ENCODE measurements at regions not wholly inside any gene's neighbourhood (a gene's known extent, or its start where the extent isn't known, plus 50 kb on each side); places are given as distances from the start of the nearest gene placed in this dataset.

DNA sequence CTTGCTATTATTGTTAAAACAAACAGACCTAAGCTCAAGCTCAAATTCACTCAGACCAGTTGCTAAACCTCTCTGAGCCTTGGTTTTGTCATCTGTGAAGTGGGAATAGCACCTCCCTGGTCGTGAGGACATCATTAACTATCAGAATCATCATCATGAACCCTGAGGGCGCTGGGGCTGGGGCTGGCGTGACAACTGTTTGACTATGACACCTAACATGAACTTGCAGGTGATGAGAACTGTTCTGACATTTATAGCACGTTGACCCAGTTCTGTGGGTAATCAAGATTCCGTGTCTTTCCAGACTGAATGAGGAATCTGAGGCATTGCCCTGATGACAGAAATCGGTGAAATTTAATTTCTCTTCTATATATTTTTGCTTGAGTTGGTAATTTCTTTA, 71.3 kb upstream of the CDH5 start:
- H3K36me3 ChIP-seq (replicated peaks in 1 of 2; ENCODE audit: control extremely low read depth in 1 of 2, control insufficient read depth in 1 of 2, extremely low read depth in 1 of 2, insufficient read depth in 2 of 2, low read length in 1 of 2), result no peaks in the 10 kb centered on the region
- TF ChIP-seq CTCF (IDR thresholded peaks at IDR 0.05), result no peak
- TF ChIP-seq EZH2 (IDR thresholded peaks at IDR 0.05; ENCODE audit: borderline replicate concordance, insufficient read depth, low read depth, low read length, poor library complexity, severe bottlenecking), result no peak
- intact Hi-C loops (cut with micrococcal nuclease), result no loop called here
- no peak overlapping the region for H3K9ac ChIP-seq (ENCODE audit: low read length)
- ChIA-PET POLR2A (no interaction called here), CTCF (no interaction called here)
- H3K4me1 Mint-ChIP-seq, result no peaks in the 10 kb centered on the region
- no peak overlapping the region for H3K27ac Mint-ChIP-seq
- H3K27ac ChIP-seq (ENCODE audit: low read length in 2 of 2), result no peak overlapping the region
- H2AFZ ChIP-seq (ENCODE audit: insufficient read depth, low read depth, low read length, poor library complexity, severe bottlenecking), result no peak overlapping the region
- H3K27me3 ChIP-seq (replicated peaks in 1 of 4; ENCODE audit: control extremely low read depth in 1 of 4, control insufficient read depth in 3 of 4, insufficient read depth in 4 of 4, low read length in 3 of 4), result peaks cover 0 to 5% (median 0%) of the 10 kb centered on the region in 4 experiments
- no peak overlapping the region for H3K4me2 ChIP-seq (replicated peaks; ENCODE audit: low read depth, low read length, poor library complexity, severe bottlenecking)
- 87% methylated on average over 3 of the region's 6 CpGs for WGBS (ENCODE audit: insufficient coverage)
- no peak for DNase-seq
- H3K4me3 Mint-ChIP-seq, result no peak overlapping the region
- no peaks in the 10 kb centered on the region for H3K79me2 ChIP-seq (ENCODE audit: control insufficient read depth, insufficient read depth, low read length)
- no peaks in the 10 kb centered on the region for H3K9me3 Mint-ChIP-seq (ENCODE audit: insufficient read depth)
- no peak overlapping the region for H3K4me3 ChIP-seq (ENCODE audit: control extremely low read depth in 1 of 5, extremely low read depth in 1 of 5, insufficient read depth in 1 of 5, low read depth in 2 of 5, low read length in 4 of 5)
- no peaks in the 10 kb centered on the region for H4K20me1 ChIP-seq (ENCODE audit: control insufficient read depth, insufficient read depth, low read length, poor library complexity, severe bottlenecking)
- ATAC-seq (ENCODE audit: low read depth), result no peak
- H3K27me3 Mint-ChIP-seq, result peaks cover 20% of the 10 kb centered on the region
- peaks cover 0 to 4% (median 0%) of the 10 kb centered on the region in 3 donors for H3K9me3 ChIP-seq (ENCODE audit: control extremely low read depth in 1 of 3, control insufficient read depth in 2 of 3, insufficient read depth in 1 of 3, low read length in 2 of 3)
- peaks cover 0 to 3% of the 10 kb centered on the region in 2 donors for H3K4me1 ChIP-seq (ENCODE audit: control insufficient read depth in 2 of 2, insufficient read depth in 2 of 2, low read length in 2 of 2)

DNA sequence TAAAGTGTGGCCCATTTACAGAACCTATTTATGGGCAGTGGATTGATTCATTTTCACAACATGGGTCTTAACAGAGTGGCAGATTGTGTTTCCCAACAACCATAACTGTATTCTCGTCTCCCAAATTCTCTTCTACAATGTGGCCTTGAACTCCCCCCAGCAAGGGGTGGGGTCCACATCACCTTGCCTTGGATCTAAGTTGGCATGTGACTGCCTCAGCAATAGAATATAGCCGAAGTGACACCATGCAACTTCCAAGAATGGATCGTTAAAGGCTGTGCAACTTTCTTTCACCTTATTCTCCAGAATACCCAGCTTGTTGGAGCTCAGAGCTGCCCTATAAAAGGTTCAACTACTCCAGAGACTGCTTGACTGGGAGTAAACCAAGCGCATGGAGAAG, 72.0 kb upstream of the CDH5 start:
- ATAC-seq (ENCODE audit: low read depth) (no peak), DNase-seq (no peak)

More for the DNA sequence above, 72.0 kb upstream of the CDH5 start:
- TF ChIP-seq EZH2 (IDR thresholded peaks at IDR 0.05; ENCODE audit: borderline replicate concordance, insufficient read depth, low read depth, low read length, poor library complexity, severe bottlenecking) (no peak), CTCF (IDR thresholded peaks at IDR 0.05) (no peak)
- WGBS (ENCODE audit: insufficient coverage), result 75% methylated on average over 3 of the region's 4 CpGs
- peaks cover 0 to 4% (median 0%) of the 10 kb centered on the region in 3 donors for H3K9me3 ChIP-seq (ENCODE audit: control extremely low read depth in 1 of 3, control insufficient read depth in 2 of 3, insufficient read depth in 1 of 3, low read length in 2 of 3)
- H2AFZ ChIP-seq (ENCODE audit: insufficient read depth, low read depth, low read length, poor library complexity, severe bottlenecking), result no peak overlapping the region
- H3K4me1 ChIP-seq (ENCODE audit: control insufficient read depth in 2 of 2, insufficient read depth in 2 of 2, low read length in 2 of 2), result peaks cover 0 to 3% of the 10 kb centered on the region in 2 donors
- ChIA-PET POLR2A (no interaction called here), CTCF (no interaction called here)
- no peaks in the 10 kb centered on the region for H4K20me1 ChIP-seq (ENCODE audit: control insufficient read depth, insufficient read depth, low read length, poor library complexity, severe bottlenecking)
- intact Hi-C loops (cut with micrococcal nuclease), result no loop called here
- H3K27me3 ChIP-seq (replicated peaks in 1 of 4; ENCODE audit: control extremely low read depth in 1 of 4, control insufficient read depth in 3 of 4, insufficient read depth in 4 of 4, low read length in 3 of 4), result peaks cover 0 to 5% (median 0%) of the 10 kb centered on the region in 4 experiments
- H3K36me3 ChIP-seq (replicated peaks in 1 of 2; ENCODE audit: control extremely low read depth in 1 of 2, control insufficient read depth in 1 of 2, extremely low read depth in 1 of 2, insufficient read depth in 2 of 2, low read length in 1 of 2), result no peaks in the 10 kb centered on the region
- no peak overlapping the region for H3K9ac ChIP-seq (ENCODE audit: low read length)
- H3K4me2 ChIP-seq (replicated peaks; ENCODE audit: low read depth, low read length, poor library complexity, severe bottlenecking), result no peak overlapping the region
- no peaks in the 10 kb centered on the region for H3K4me1 Mint-ChIP-seq
- no peak overlapping the region for H3K4me3 ChIP-seq (ENCODE audit: control extremely low read depth in 1 of 5, extremely low read depth in 1 of 5, insufficient read depth in 1 of 5, low read depth in 2 of 5, low read length in 4 of 5)
- no peaks in the 10 kb centered on the region for H3K79me2 ChIP-seq (ENCODE audit: control insufficient read depth, insufficient read depth, low read length)
- H3K27ac ChIP-seq (ENCODE audit: low read length in 2 of 2), result no peak overlapping the region
- no peak overlapping the region for H3K4me3 Mint-ChIP-seq
- no peak overlapping the region for H3K27ac Mint-ChIP-seq
- H3K9me3 Mint-ChIP-seq (ENCODE audit: insufficient read depth), result no peaks in the 10 kb centered on the region
- peaks cover 20% of the 10 kb centered on the region for H3K27me3 Mint-ChIP-seq
